SKM-1 (cell line): ENCODE measurements at regions not wholly inside any gene's neighbourhood (a gene's known extent, or its start where the extent isn't known, plus 50 kb on each side); places are given as distances from the start of the nearest gene placed in this dataset.
"Not testable (repeated sequence)": the region's sequence is repeated elsewhere in the genome, so short reads cannot be mapped to it uniquely, and the experiment has no call there.

Source experiments
- DNase-seq: peaks from one replicate; lab custom pipeline; 2025; ENCODE audit not compliant: unreplicated experiment; lab: John Stamatoyannopoulos, UW

DNA sequence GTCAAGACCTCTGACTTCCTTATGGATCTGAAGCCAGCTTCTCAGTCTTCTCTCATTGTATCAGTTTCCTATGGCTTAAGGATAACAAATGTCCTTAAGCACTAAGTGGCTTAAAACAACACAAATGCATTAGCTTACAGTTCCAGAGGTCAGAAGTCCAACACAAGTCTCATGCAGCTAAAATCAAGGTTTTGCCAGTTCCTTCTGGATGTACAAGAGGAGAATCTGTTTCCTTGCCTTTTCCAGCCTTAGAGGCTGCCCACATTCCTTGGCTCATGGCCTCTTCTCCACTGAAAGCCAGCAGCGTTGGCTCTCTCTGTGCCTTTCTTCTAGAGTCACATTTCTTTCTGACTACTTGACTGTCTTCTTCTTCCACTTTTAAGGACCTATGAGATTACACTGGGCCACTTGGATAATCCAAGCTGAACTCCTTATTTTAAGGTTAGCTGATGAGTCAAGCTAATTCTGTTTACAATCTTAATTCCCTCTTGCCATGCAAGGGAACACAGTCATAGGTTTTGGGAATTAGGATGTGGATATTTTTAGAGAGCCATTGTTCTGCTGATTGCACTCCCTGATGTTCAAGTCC is 179.0 kb downstream of the BCAS1 start:
- DNase-seq = no peak

- no peak for DNase-seq
Measured at GRCh38 chr20:53890443-53891305, 179.7 kb downstream of the BCAS1 start.

DNA sequence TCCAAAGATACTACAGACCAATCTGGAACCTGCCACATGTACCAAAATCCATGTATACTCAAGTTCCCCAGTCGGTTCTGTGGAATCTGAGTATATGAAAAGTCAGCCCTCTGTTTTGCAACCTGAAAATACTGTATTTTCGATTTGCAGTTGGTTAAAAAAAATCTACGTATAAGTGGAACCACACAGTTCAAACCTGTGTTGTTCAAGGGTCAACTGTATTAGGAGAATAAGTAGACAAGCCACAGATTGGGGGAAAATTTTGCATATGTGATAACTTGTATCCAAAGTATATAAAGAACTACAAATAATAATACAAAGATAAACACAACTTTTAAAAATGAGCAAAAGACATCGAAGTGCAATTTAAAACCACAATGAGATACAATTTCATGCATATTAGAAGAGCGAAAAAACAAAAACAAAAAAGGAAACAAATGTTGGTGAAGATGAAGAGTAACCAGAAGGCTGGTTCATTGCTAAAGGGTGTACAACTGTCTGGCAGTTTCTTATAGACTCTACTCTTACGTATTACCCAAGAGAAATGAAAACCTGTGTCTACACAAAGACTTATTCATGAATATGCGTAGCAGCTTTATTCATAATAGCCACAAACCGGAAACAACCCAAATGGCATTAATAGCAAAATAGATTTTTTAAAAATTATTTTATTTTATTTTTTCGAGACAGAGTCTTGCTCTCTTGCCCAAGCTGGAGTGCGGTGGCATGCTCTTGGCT is 180.8 kb downstream of the BCAS1 start:
- no peak for DNase-seq

DNA sequence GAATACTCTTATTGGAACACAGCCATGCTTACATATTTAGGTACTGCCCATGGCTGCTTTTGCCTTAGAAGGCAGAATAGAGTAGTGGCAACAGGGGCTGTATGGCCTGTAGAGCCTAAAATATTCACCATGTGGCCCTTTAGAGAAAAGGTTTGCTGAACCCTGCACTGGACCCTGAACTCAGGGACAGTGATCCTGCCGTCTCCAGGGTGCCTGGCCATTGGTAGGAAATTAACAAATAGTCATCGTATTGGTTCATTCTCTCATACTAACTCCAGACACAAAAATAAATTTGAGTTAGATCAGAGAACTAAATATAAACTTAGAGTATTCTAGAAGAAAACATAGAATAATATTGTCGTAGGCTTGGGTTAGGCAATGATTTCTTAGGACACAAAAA is 181.4 kb downstream of the BCAS1 start:
- DNase-seq = no peak

GRCh38 chr20:53888510-53888909 is 181.9 kb downstream of the BCAS1 start:
- no peak for DNase-seq

DNA sequence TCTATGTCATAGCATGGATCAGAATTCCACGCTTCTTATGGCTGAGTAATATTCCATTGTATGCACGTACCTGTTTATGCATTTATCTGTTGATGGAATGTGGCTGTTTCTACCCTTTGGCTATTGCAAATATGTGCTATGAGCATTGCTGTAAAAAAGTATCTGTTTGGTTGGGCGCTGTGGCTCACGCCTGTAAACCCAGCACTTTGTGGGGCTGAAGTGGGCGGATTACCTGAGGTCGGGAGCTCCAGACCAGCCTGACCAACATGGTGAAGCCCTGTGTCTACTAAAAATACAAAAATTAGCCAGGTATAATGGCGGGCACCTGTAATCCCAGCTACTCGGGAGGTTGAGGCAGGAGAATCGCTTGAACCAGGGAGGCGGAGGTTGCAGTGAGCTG is 182.4 kb downstream of the BCAS1 start:
- DNase-seq = no peak

DNA sequence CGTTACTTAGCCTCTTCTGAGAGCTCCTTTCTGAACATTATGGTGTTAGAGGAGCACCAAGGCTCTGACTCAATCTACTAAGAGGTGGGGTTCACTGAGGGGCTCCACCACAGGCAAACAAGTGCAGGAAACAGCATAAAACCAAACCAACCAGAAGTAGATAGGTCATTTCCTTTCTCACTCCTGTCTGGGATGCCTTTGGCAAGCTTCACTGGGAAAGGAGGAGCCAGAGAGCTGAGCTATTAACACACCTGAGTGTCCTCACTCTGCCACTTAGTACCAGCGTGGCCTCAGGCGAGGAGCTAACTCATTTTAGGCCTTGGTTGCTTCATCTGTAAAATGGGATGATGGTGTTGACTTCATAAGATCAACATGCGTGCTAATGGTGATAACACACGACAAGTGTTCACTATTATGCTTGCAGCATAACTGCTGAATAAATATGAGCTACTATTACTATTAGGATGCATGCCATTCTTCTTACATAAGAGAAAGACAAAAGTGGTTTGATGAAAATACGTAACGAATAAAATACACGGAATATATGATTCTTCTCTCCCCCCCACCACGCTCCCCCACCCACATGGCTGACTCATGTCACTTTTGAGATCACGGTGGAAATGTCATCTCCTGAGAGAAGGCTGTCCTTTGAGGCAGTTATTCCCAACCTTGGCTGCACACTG is 185.4 kb downstream of the BCAS1 start:
- no peak for DNase-seq

DNA sequence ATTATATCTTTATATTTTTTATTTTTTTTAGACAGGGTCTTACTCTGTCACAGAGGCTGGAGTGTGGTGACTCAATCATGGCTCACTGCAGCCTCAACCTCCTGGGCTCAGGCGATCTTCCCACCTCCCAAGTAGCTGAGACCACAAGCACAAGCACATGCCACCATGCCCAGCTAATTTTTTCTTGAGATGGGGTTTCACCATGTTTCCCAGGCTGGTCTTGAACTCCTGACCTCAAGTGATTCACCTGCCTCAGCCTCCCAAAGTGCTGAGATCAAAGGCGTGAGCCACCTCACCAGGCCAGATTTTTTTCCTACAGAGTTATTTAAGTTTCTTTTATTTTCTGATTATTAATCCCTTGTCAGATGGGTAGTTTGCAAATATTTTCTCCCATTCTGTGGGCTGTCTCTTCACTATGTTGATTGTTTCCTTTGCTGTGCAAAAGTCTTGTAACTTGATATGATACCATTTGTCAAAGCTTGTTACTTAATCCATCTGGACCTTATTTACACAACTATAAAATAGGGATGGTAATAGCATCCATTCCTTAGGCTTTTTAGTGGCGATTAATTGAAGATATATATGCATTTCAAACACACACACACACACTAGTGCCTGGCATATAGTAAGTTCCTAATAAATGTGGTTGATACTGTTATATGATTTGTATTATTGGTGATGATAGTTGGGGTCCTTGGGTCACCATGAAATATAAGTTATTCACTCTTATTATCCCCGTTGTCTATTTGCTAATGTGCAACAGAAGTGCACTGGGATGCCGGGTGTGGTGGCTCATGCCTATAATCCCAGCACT is 187.1 kb downstream of the BCAS1 start:
- no peak for DNase-seq

DNA sequence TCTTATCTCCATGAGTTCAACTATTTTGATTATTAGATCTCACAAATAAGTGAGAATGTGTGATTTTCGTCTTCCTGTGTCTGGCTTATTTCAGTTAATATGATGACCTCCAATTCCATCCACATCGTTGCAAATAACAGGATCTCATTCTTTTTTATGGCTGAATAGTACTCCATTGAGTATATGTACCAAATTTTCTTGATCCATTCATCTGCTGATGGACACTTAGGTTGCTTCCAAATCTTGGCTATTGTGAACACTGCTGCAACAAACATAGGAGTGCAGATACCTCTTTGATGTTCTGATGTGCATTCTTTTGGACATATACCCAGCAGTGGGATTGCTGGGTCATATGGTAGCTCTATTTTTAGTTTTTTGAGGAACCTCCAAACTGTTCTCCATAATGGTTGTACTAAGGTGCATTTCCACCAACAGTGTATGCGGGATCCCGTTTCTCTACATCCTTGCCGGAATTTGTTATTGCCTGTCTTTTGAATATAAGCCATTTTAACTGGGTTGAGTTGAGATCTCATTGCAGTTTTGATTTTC is 187.9 kb downstream of the BCAS1 start:
- DNase-seq = not testable (repeated sequence)

DNA sequence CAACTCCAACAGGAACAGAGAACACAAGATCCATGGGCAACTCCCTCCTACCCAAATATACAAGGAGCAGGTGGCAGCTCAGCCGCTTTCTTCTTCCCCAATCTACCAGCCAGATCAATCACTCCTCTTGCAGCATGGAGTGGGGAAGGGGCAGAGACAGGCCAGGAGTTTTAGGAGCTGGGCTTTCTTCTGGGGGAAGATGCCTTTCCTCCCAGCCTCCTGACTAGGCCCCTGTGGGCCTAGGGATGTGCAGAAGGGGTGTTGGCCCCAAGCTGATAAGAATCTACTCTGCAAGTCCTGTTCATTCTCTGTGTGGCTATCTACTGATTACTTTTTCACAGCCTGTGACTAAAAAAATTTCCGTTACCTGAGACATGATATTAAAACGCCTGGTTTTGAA is 189.0 kb downstream of the BCAS1 start:
- no peak for DNase-seq

GRCh38 chr20:53880108-53880641 is 190.2 kb downstream of the BCAS1 start:
- DNase-seq = no peak

DNA sequence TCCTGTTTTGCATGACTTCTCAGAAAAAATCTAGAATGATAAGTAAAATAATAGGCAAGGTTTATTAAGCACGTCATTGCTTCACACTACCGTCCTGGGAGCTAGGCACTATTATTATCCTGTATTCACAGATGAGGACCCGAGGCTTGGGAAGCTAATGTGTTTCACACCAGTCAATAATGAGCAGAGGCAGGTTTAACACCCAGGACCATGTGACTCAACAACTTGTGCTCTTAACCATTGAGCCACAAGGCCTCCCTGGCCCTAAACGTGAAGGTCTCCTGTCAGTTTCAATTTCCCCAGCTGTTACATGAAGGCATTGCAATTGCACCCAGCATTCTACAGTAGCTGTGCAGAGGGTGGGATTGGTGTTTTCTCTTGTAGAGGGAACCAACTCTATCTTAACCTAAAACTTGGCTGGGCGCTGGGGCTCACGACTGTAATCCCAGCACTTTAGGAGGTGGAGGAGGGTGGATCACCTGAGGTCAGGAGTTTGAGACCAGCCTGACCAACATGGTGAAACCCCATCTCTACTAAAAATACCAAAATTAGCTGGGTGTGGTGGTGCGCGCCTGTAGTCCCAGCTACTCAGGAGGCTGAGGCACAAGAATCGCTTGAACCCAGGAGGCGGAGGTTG is 191.2 kb downstream of the BCAS1 start:
- no peak for DNase-seq

DNA sequence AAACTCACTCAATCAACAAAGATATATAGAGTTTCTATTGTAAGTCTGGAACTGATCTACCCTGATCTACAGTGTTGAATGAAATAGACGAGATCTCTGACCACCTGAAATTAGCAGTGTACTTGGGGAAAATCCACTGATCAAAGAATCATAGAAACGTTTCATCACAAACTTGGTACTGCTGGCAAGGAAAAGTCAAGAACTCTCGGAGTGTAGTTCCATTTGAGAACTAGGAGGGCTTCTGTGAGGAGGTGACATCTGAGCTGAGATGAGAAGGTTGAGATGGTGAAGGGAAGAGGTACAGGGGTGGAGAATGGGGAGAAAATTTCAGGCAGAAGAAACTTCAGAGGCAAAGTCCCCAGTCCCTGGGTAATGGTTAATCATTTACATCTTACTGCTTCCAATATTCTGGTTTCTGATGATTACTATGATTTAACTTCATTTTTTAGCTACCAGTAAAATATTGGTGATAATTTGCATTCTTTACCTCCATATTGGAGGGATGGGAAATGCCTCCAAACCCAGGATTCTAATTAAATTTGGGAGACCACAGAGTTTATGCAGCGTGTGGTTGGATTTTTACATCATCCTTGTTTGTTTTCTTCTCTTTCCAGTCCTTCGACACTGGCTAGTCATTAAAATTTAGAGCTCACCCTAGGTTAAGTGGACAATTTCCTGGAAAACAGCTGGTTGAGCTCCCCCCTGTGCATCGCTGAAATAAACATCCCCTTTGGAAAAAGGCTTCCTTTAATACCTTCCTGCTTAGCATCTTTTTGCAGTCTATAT is 191.9 kb downstream of the BCAS1 start:
- no peak for DNase-seq

DNA sequence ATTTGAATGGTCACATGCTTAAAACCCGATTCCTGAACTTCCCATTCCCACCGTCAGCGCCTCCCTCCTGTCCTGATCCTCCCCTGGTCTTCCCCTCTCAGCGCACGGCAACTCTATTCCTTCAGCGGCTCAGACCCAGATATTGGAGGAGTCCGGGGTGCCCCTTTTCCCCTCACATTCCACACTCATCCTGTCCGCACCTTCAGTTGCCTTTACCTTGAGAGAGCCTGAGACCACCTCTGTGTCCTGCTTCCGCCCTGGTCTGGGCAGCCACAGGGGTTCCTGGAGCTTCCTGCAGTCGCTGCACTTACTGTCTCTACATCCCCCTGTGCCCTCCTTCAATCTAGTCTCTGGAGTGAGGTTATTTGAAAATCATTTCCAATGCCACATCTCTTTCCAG is 193.4 kb downstream of the BCAS1 start:
- no peak for DNase-seq

DNA sequence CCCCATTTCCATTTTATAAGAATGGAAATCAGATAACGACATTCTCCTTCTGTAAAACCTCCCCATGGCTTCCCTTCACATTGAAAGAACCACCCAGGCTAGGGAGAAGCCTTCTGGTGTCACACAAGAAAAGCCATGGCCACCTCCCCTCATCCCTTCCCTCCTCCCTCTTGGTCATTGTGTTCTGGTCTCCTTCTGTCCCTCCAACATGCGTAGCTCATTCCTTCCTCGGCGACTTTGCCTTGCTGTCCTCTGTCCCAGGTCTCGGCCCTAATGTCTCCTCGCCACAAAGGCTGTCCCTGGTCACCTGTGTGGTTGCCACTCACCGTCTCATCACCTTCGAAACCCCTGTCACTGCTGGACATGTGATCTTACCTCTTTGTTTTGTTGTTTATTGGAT is 193.9 kb downstream of the BCAS1 start:
- no peak for DNase-seq

- DNase-seq = no peak
Measured at GRCh38 chr20:53875452-53875851, 194.9 kb downstream of the BCAS1 start.

DNA sequence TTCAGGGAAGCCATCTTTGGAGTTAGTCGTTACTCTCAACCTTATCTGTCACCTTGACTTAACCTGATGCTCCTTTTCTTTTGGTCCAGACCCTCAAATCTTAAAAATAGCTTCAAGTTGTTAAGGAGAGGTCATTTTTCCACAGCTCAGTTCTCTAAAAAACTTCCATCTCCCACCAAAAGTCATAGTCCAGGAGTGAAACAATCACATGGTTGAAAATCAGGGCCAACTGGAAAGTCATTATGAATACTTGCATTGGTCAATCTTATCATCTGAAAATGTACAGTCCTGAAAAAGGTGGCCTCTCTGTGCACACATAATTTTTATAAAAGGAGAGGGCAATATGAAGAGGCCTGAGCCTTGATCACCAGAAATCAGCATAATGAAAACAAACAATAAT is 195.7 kb downstream of the BCAS1 start:
- DNase-seq = no peak

GRCh38 chr20:53874104-53874503 is 196.3 kb downstream of the BCAS1 start:
- DNase-seq = no peak

- DNase-seq = no peak
Measured at GRCh38 chr20:53873230-53873604, 197.2 kb downstream of the BCAS1 start.
